ENCODE measurements at regions not wholly inside any gene's neighbourhood (a gene's known extent, or its start where the extent isn't known, plus 50 kb on each side); places are given as distances from the start of the nearest gene placed in this dataset.

GRCh38 chr10:28873540-28873939 lies 196.2 kb downstream of the BAMBI start:
- no peaks in the 10 kb centered on the region for H3K36me3 ChIP-seq (ENCODE audit: control insufficient read depth, low read depth, low read length)
- no peak overlapping the region for H3K27ac ChIP-seq (ENCODE audit: low read length)
- H3K4me3 ChIP-seq (ENCODE audit: low read length), result no peak overlapping the region
- H3K9ac ChIP-seq (ENCODE audit: low read length), result no peak overlapping the region
- H3K27me3 ChIP-seq (ENCODE audit: control insufficient read depth, insufficient read depth, low read length), result peaks cover 8% of the 10 kb centered on the region
- no peaks in the 10 kb centered on the region for H3K9me3 ChIP-seq (ENCODE audit: control insufficient read depth, low read depth, low read length)
- peaks cover 13% of the 10 kb centered on the region for H3K4me1 ChIP-seq (ENCODE audit: control insufficient read depth, low read depth, low read length)

- H3K4me1 ChIP-seq (ENCODE audit: control insufficient read depth, low read depth, low read length), result peaks cover 13% of the 10 kb centered on the region
- H3K27me3 ChIP-seq (ENCODE audit: control insufficient read depth, insufficient read depth, low read length), result peaks cover 8% of the 10 kb centered on the region
- H3K9me3 ChIP-seq (ENCODE audit: control insufficient read depth, low read depth, low read length), result no peaks in the 10 kb centered on the region
- no peak overlapping the region for H3K4me3 ChIP-seq (ENCODE audit: low read length)
- H3K36me3 ChIP-seq (ENCODE audit: control insufficient read depth, low read depth, low read length), result no peaks in the 10 kb centered on the region
- H3K9ac ChIP-seq (ENCODE audit: low read length), result no peak overlapping the region
- no peak overlapping the region for H3K27ac ChIP-seq (ENCODE audit: low read length)
These were observed 196.9 kb downstream of the BAMBI start for GRCh38 chr10:28874210-28874609.

DNA sequence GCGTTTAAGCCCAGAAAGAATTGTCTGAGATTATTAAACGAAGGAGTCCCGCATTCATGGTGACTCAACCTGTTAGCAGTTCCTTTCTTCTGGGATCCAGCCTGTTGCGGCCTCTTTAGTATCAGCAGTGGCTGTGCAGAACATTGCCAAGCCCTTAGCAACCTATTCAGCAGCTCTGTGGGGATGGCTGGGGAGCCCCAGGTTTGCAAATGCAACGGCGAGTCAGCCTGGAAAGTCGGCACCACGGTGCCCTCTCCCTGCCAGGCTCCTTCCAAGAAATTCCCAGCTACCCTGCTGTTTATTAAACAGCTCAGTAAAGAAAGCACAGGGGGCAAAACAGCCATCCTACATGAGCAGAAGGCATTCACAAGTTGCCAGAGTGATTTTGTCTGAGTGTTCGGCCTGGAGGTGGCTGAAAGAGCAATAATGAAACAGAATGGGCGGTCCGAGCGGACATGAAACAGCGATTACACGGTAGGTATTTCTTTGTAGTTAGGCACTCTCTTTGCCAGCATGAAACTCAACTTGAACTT lies 198.3 kb downstream of the BAMBI start:
- Histone ChIP-seq H3K4me1 (ENCODE audit: control insufficient read depth, low read depth, low read length) (peaks cover 13% of the 10 kb centered on the region), H3K27me3 (ENCODE audit: control insufficient read depth, insufficient read depth, low read length) (peaks cover 8% of the 10 kb centered on the region), H3K9ac (ENCODE audit: low read length) (no peak overlapping the region), H3K27ac (ENCODE audit: low read length) (no peak overlapping the region), H3K4me3 (ENCODE audit: low read length) (peak overlapping the region; percentile 44), H3K9me3 (ENCODE audit: control insufficient read depth, low read depth, low read length) (no peaks in the 10 kb centered on the region), H3K36me3 (ENCODE audit: control insufficient read depth, low read depth, low read length) (no peaks in the 10 kb centered on the region)

- H3K4me1 ChIP-seq (ENCODE audit: control insufficient read depth, low read depth, low read length), result peaks cover 13% of the 10 kb centered on the region
These were observed 201.1 kb downstream of the BAMBI start for GRCh38 chr10:28878236-28878970.

GRCh38 chr10:28879246-28879645 lies 201.9 kb downstream of the BAMBI start:
- Histone ChIP-seq H3K4me3 (ENCODE audit: low read length) (no peak overlapping the region), H3K36me3 (ENCODE audit: control insufficient read depth, low read depth, low read length) (no peaks in the 10 kb centered on the region), H3K9me3 (ENCODE audit: control insufficient read depth, low read depth, low read length) (no peaks in the 10 kb centered on the region), H3K27me3 (ENCODE audit: control insufficient read depth, insufficient read depth, low read length) (peaks cover 8% of the 10 kb centered on the region), H3K9ac (ENCODE audit: low read length) (no peak overlapping the region), H3K27ac (ENCODE audit: low read length) (no peak overlapping the region), H3K4me1 (ENCODE audit: control insufficient read depth, low read depth, low read length) (peaks cover 13% of the 10 kb centered on the region)

More at GRCh38 chr10:28878236-28878970, 201.1 kb downstream of the BAMBI start:
- Histone ChIP-seq H3K4me3 (ENCODE audit: low read length) (no peak overlapping the region), H3K9me3 (ENCODE audit: control insufficient read depth, low read depth, low read length) (no peaks in the 10 kb centered on the region), H3K27ac (ENCODE audit: low read length) (no peak overlapping the region), H3K27me3 (ENCODE audit: control insufficient read depth, insufficient read depth, low read length) (peaks cover 8% of the 10 kb centered on the region), H3K9ac (ENCODE audit: low read length) (no peak overlapping the region), H3K36me3 (ENCODE audit: control insufficient read depth, low read depth, low read length) (no peaks in the 10 kb centered on the region)

- no peak overlapping the region for H3K27ac ChIP-seq (ENCODE audit: low read length)
- peaks cover 8% of the 10 kb centered on the region for H3K27me3 ChIP-seq (ENCODE audit: control insufficient read depth, insufficient read depth, low read length)
- H3K9ac ChIP-seq (ENCODE audit: low read length), result no peak overlapping the region
- H3K36me3 ChIP-seq (ENCODE audit: control insufficient read depth, low read depth, low read length), result no peaks in the 10 kb centered on the region
- peaks cover 11% of the 10 kb centered on the region for H3K4me1 ChIP-seq (ENCODE audit: control insufficient read depth, low read depth, low read length)
- no peak overlapping the region for H3K4me3 ChIP-seq (ENCODE audit: low read length)
- no peaks in the 10 kb centered on the region for H3K9me3 ChIP-seq (ENCODE audit: control insufficient read depth, low read depth, low read length)
These were observed 202.8 kb downstream of the BAMBI start for GRCh38 chr10:28879875-28880682.

DNA sequence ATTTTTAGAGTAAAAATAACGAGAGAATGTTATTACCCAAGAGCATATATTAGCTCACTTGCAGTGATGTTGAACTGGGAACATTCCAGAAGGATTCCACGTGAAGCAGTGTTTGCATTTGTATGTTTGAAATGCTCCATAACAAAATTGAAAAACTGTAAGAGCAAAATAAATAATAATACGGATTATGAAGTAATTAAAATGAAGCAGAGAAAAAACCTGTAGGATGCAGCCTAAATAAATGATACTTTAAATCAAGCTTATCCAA lies 203.3 kb downstream of the BAMBI start:
- Histone ChIP-seq H3K27me3 (ENCODE audit: control insufficient read depth, insufficient read depth, low read length) (peaks cover 8% of the 10 kb centered on the region), H3K27ac (ENCODE audit: low read length) (no peak overlapping the region), H3K36me3 (ENCODE audit: control insufficient read depth, low read depth, low read length) (no peaks in the 10 kb centered on the region), H3K9me3 (ENCODE audit: control insufficient read depth, low read depth, low read length) (no peaks in the 10 kb centered on the region), H3K4me1 (ENCODE audit: control insufficient read depth, low read depth, low read length) (peaks cover 7% of the 10 kb centered on the region), H3K9ac (ENCODE audit: low read length) (no peak overlapping the region), H3K4me3 (ENCODE audit: low read length) (no peak overlapping the region)

GRCh38 chr10:28881171-28881882 lies 204.0 kb downstream of the BAMBI start:
- no peaks in the 10 kb centered on the region for H3K9me3 ChIP-seq (ENCODE audit: control insufficient read depth, low read depth, low read length)
- H3K4me1 ChIP-seq (ENCODE audit: control insufficient read depth, low read depth, low read length), result no peaks in the 10 kb centered on the region
- no peaks in the 10 kb centered on the region for H3K36me3 ChIP-seq (ENCODE audit: control insufficient read depth, low read depth, low read length)
- peaks cover 7% of the 10 kb centered on the region for H3K27me3 ChIP-seq (ENCODE audit: control insufficient read depth, insufficient read depth, low read length)
- H3K27ac ChIP-seq (ENCODE audit: low read length), result no peak overlapping the region
- H3K4me3 ChIP-seq (ENCODE audit: low read length), result no peak overlapping the region
- H3K9ac ChIP-seq (ENCODE audit: low read length), result no peak overlapping the region

GRCh38 chr10:28883741-28884423 lies 206.6 kb downstream of the BAMBI start:
- Histone ChIP-seq H3K4me3 (ENCODE audit: low read length) (no peak overlapping the region), H3K4me1 (ENCODE audit: control insufficient read depth, low read depth, low read length) (no peaks in the 10 kb centered on the region), H3K36me3 (ENCODE audit: control insufficient read depth, low read depth, low read length) (no peaks in the 10 kb centered on the region), H3K9ac (ENCODE audit: low read length) (no peak overlapping the region), H3K27ac (ENCODE audit: low read length) (no peak overlapping the region), H3K27me3 (ENCODE audit: control insufficient read depth, insufficient read depth, low read length) (no peaks in the 10 kb centered on the region), H3K9me3 (ENCODE audit: control insufficient read depth, low read depth, low read length) (no peaks in the 10 kb centered on the region)

DNA sequence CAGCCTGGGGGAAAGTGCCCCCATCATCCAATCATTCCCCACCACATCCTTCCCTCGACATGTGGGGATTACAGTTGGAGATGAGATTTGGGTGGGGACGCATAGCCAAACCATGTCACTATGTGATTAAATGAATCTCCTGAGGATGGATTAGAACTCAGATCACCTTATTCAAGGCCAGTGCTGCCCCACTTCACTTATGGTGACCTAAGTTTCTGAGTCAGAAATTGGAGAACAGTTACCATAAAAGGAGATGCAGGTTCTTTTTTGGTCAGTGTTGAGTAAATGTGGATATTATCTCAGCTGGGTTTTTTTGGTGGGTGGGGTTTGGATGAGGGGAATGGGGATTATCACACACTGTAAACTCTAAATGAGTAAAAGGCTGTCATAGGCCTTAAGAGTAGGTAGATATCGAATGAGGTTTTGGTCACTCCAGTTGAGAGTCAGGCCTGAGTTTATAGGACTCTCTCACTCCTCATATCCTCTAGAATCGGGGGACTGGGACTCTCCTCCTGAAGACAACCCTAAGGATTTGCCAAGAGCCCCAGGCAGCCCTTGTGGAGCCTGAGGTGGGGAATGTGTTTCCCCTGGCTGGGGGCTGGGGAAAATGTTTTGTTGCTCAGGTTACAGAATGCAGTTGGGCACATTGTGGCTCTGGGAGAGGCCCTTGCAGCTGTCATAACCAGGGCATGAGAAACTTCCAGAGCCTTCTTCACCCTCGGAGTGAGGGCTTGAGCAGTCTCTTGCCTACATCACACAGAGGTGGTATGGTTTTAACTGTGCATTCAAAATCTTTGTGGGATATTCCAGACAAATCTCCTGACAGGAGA lies 213.0 kb downstream of the BAMBI start:
- no peak overlapping the region for H3K9ac ChIP-seq (ENCODE audit: low read length)
- no peaks in the 10 kb centered on the region for H3K9me3 ChIP-seq (ENCODE audit: control insufficient read depth, low read depth, low read length)
- H3K4me3 ChIP-seq (ENCODE audit: low read length), result no peak overlapping the region
- H3K27ac ChIP-seq (ENCODE audit: low read length), result no peak overlapping the region
- no peaks in the 10 kb centered on the region for H3K36me3 ChIP-seq (ENCODE audit: control insufficient read depth, low read depth, low read length)
- no peaks in the 10 kb centered on the region for H3K27me3 ChIP-seq (ENCODE audit: control insufficient read depth, insufficient read depth, low read length)
- H3K4me1 ChIP-seq (ENCODE audit: control insufficient read depth, low read depth, low read length), result no peaks in the 10 kb centered on the region

Data from iPS-18a (cell line).